SJSA1 (cell line): ENCODE measurements at regions not wholly inside any gene's neighbourhood (a gene's known extent, or its start where the extent isn't known, plus 50 kb on each side); places are given as distances from the start of the nearest gene placed in this dataset.

Source experiments
- DNase-seq, 2 experiments: peaks; one replicate each; pipeline ENCODE4 v3.0.0-alpha.2; 2015 to 2020; ENCODE audit warnings: low spot score in 2 of 2, low read depth in 1 of 2
- H3K27ac ChIP-seq: fragments of 250-450 bp; sonication (Bioruptor Pico); 2 replicates; pipeline ENCODE4 v1.5.1; 2020; ENCODE audit warnings: mild to moderate bottlenecking, moderate library complexity
- H3K27me3 ChIP-seq: fragments of 250-450 bp; sonication (Bioruptor Pico); replicated peaks from 2 replicates; pipeline ENCODE4 v1.5.1; 2020; ENCODE audit warnings: mild to moderate bottlenecking, moderate library complexity
- H3K36me3 ChIP-seq: fragments of 250-450 bp; sonication (Bioruptor Pico); 2 replicates; pipeline ENCODE4 v1.5.1; 2020; ENCODE audit warnings: mild to moderate bottlenecking
- H3K4me1 ChIP-seq: fragments of 250-450 bp; sonication (Bioruptor Pico); replicated peaks from 2 replicates; pipeline ENCODE4 v1.6.1; 2021; ENCODE audit warnings: mild to moderate bottlenecking
- H3K4me3 ChIP-seq: fragments of 250-450 bp; sonication (Bioruptor Pico); 2 replicates; pipeline ENCODE4 v1.5.1; 2020; ENCODE audit warnings: mild to moderate bottlenecking
- H3K9me3 ChIP-seq: fragments of 250-450 bp; sonication (Bioruptor Pico); replicated peaks from 2 replicates; pipeline ENCODE4 v1.5.1; 2020; ENCODE audit warnings: mild to moderate bottlenecking

DNA sequence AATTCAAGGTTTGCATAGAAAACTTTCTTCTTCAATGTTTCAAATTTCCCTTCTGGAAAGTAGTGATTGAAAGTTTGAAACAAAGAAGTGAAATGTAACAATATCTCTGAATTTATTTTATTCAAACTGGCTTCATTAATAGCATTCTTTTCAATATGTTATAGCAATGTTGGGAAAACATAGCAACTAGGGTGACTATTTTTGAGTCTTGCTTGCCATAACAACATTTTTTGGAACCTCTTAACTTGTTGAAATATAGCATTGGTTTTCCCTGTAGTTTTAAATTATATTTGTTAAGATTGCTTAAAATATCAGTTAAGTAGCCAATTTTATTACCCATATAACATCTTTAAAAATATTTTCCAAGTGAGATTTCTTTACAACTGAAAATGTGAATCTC is 141.7 kb upstream of the OSR1 start:
- H3K9me3 ChIP-seq: no peaks in the 10 kb centered on the region
- H3K27me3 ChIP-seq: no peaks in the 10 kb centered on the region
- no peak overlapping the region for H3K27ac ChIP-seq
- no peak overlapping the region for H3K4me3 ChIP-seq
- no peaks in the 10 kb centered on the region for H3K4me1 ChIP-seq
- H3K36me3 ChIP-seq: no peaks in the 10 kb centered on the region
- DNase-seq: no peak

GRCh38 chr2:19496646-19497045 is 138.2 kb upstream of the OSR1 start:
- no peak overlapping the region for H3K27ac ChIP-seq
- no peaks in the 10 kb centered on the region for H3K4me1 ChIP-seq
- H3K36me3 ChIP-seq: no peaks in the 10 kb centered on the region
- no peaks in the 10 kb centered on the region for H3K27me3 ChIP-seq
- no peak for DNase-seq
- no peak overlapping the region for H3K4me3 ChIP-seq
- H3K9me3 ChIP-seq: no peaks in the 10 kb centered on the region

DNA sequence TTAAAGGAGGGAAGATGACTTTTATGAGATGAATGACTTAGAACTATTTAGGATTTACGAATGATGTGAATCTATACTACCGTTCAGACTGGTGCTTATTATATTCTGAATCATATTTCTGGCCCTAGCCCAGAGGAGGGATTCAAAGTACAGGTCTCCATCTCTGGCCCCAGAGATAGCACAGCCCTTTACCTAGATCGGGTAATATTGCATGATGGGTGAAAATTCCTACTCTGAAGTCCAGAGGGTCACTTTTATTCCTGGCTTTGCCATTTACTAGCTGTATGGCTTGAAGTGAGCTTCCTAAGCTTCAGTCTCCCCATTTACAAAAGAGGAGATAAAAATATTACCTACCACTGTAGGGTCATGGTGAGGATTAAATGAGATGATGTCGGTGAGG is 135.8 kb upstream of the OSR1 start:
- Histone ChIP-seq H3K36me3 (no peaks in the 10 kb centered on the region), H3K27me3 (no peaks in the 10 kb centered on the region), H3K4me1 (no peaks in the 10 kb centered on the region), H3K27ac (no peak overlapping the region), H3K9me3 (no peaks in the 10 kb centered on the region), H3K4me3 (no peak overlapping the region)
- DNase-seq: no peak

- Histone ChIP-seq H3K27me3 (no peaks in the 10 kb centered on the region), H3K4me3 (no peak overlapping the region), H3K9me3 (no peaks in the 10 kb centered on the region), H3K27ac (no peak overlapping the region), H3K36me3 (no peaks in the 10 kb centered on the region), H3K4me1 (no peaks in the 10 kb centered on the region)
- no peak for DNase-seq
Observed at GRCh38 chr2:19491796-19492195, 133.4 kb upstream of the OSR1 start.

DNA sequence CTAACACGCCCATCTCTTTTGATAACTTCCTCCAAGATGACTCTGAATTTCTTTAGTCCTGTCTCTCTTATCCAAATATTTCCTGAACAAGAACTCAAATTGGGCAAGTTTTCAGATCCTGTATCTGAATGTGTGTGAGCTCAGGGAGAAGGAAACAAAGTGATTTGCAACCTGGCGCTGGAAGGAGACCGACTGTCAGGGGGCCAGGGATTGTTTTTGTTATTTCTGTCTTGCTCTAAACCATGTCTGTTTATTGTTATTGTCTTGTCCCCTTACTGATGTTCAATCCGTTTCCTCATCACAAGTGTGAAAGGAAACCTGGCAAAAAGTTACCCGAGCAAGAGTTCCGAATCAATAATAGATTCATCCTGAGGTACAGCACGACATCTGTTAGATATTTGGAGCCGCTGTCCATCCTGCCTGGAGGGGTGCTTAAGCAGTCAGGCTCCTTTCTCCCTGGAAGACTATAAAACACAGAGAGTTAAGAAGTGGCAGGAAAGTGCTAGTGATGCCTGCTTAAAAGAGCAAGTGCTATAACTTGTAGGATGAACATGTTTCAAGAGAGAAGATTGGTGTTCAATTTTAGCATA is 132.5 kb upstream of the OSR1 start:
- no peaks in the 10 kb centered on the region for H3K4me1 ChIP-seq
- H3K36me3 ChIP-seq: no peaks in the 10 kb centered on the region
- no peak overlapping the region for H3K27ac ChIP-seq
- H3K4me3 ChIP-seq: no peak overlapping the region
- no peaks in the 10 kb centered on the region for H3K27me3 ChIP-seq
- no peaks in the 10 kb centered on the region for H3K9me3 ChIP-seq
- no peak for DNase-seq

DNA sequence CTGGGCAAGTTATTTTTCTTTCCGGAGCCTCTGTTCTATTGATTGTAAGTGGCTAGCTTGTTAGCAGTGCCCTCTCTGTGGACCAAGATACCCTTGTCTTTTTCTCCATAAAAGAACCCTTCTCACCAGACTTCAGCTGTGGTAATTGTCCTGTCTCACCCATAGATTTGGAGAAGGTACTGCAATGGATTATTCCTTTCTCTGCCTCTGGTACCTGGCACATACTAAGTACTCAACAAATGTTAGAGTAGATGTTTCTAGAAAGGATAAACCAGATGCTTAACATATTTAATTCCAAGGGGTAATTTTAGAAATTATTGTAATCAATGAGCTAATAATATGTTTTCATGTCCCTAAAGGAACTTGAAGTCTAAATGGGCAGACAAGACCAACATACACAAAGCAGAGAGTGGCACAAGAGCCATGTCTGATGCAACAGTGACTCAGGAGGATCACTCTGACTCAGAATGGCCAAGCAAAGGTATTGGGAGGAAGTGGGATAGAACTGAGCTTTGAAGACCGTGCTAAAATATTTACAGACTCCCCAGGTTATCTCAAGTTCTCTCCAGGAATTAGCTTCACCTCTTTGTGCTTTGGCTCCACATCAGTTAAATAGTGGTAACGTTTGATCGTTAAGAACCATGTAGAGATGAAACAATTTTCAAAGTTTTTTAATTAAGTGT is 129.7 kb upstream of the OSR1 start:
- Histone ChIP-seq H3K9me3 (no peaks in the 10 kb centered on the region), H3K27me3 (no peaks in the 10 kb centered on the region), H3K4me1 (no peaks in the 10 kb centered on the region), H3K36me3 (no peaks in the 10 kb centered on the region), H3K4me3 (no peak overlapping the region), H3K27ac (no peak overlapping the region)
- DNase-seq: no peak

GRCh38 chr2:19484736-19485135 is 126.3 kb upstream of the OSR1 start:
- no peak for DNase-seq
- Histone ChIP-seq H3K27ac (no peak overlapping the region), H3K36me3 (no peaks in the 10 kb centered on the region), H3K4me1 (no peaks in the 10 kb centered on the region), H3K4me3 (no peak overlapping the region), H3K9me3 (no peaks in the 10 kb centered on the region), H3K27me3 (no peaks in the 10 kb centered on the region)

GRCh38 chr2:19480673-19481072 is 122.2 kb upstream of the OSR1 start:
- Histone ChIP-seq H3K27me3 (no peaks in the 10 kb centered on the region), H3K27ac (no peak overlapping the region), H3K9me3 (no peaks in the 10 kb centered on the region), H3K36me3 (no peaks in the 10 kb centered on the region), H3K4me1 (no peaks in the 10 kb centered on the region), H3K4me3 (no peak overlapping the region)
- DNase-seq: no peak

- H3K4me1 ChIP-seq: no peaks in the 10 kb centered on the region
- no peak overlapping the region for H3K27ac ChIP-seq
- no peak for DNase-seq
- H3K27me3 ChIP-seq: no peaks in the 10 kb centered on the region
- no peaks in the 10 kb centered on the region for H3K9me3 ChIP-seq
- H3K36me3 ChIP-seq: no peaks in the 10 kb centered on the region
- no peak overlapping the region for H3K4me3 ChIP-seq
Observed at GRCh38 chr2:19479666-19480065, 121.2 kb upstream of the OSR1 start.

- Histone ChIP-seq H3K27me3 (no peaks in the 10 kb centered on the region), H3K27ac (no peak overlapping the region), H3K36me3 (no peaks in the 10 kb centered on the region), H3K4me3 (no peak overlapping the region), H3K9me3 (no peaks in the 10 kb centered on the region), H3K4me1 (no peaks in the 10 kb centered on the region)
- no peak for DNase-seq
Observed at GRCh38 chr2:19478409-19478808, 120.0 kb upstream of the OSR1 start.

GRCh38 chr2:19476327-19476726 is 117.9 kb upstream of the OSR1 start:
- Histone ChIP-seq H3K27me3 (no peaks in the 10 kb centered on the region), H3K4me1 (no peaks in the 10 kb centered on the region), H3K36me3 (no peaks in the 10 kb centered on the region), H3K4me3 (no peak overlapping the region), H3K9me3 (no peaks in the 10 kb centered on the region), H3K27ac (no peak overlapping the region)
- no peak for DNase-seq

DNA sequence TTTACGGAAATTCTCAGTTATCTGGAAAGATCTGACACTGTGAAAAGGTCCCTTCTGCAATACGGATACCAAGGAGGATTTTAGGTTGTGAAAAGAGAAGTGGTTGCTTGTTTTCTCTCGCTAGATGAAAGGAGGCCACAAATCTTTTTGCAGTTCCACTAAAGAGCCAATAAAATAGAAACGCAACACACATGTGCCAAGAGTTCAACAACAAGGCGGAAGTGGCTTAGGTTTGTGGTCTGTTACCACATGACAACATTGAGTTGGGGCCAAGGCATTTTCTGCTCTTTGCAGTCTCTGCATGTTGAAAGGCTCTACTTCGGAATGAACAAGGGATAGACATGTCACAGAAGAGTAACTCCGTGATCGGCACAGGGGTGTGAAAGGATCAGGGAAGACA is 115.7 kb upstream of the OSR1 start:
- no peak overlapping the region for H3K4me3 ChIP-seq
- no peak for DNase-seq

GRCh38 chr2:19473350-19473749 is 114.9 kb upstream of the OSR1 start:
- Histone ChIP-seq H3K27me3 (no peaks in the 10 kb centered on the region), H3K4me3 (no peak overlapping the region), H3K27ac (no peak overlapping the region), H3K36me3 (no peaks in the 10 kb centered on the region), H3K4me1 (no peaks in the 10 kb centered on the region), H3K9me3 (no peaks in the 10 kb centered on the region)
- DNase-seq: no peak

More for the DNA sequence above, 115.7 kb upstream of the OSR1 start:
- H3K9me3 ChIP-seq: no peaks in the 10 kb centered on the region
- H3K4me1 ChIP-seq: no peaks in the 10 kb centered on the region
- no peaks in the 10 kb centered on the region for H3K27me3 ChIP-seq
- H3K27ac ChIP-seq: no peak overlapping the region
- no peaks in the 10 kb centered on the region for H3K36me3 ChIP-seq

DNA sequence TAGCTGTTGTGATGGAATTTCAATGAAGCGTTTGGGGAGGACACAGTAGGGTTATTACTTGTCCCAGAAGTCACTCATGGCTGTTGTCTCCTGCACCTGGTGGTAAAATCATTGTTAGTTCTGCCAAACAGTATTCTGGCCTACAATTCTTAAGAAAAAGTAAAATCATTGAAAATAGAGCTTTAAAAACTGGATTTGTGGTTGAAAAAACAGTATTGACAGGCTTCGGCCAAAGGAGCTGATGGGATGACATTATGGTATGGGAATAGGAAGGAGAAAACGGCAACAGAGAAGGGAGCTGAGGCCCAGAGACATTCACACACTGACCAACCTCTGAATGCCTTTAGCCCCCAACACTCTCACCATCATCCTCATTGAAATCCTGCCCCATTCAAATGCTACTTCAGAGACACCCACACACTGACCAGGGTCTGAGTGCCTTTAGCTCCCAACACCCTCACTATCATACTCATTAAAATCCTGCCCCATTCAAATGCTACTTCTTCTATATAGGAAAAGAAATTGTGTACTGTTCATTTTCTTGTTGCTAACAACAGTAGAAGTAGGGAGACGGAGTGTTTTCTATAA is 114.1 kb upstream of the OSR1 start:
- Histone ChIP-seq H3K4me3 (no peak overlapping the region), H3K36me3 (no peaks in the 10 kb centered on the region), H3K27ac (no peak overlapping the region), H3K27me3 (no peaks in the 10 kb centered on the region), H3K9me3 (no peaks in the 10 kb centered on the region), H3K4me1 (no peaks in the 10 kb centered on the region)
- DNase-seq: no peak
